ENCODE measurements at regions not wholly inside any gene's neighbourhood (a gene's known extent, or its start where the extent isn't known, plus 50 kb on each side); places are given as distances from the start of the nearest gene placed in this dataset.

- TF ChIP-seq, protein P1, sequence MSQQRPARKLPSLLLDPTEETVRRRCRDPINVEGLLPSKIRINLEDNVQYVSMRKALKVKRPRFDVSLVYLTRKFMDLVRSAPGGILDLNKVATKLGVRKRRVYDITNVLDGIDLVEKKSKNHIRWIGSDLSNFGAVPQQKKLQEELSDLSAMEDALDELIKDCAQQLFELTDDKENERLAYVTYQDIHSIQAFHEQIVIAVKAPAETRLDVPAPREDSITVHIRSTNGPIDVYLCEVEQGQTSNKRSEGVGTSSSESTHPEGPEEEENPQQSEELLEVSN (IDR thresholded peaks at IDR 0.05; ENCODE audit: borderline replicate concordance, low read depth): no peak
These were observed 90.0 kb downstream of the IGSF1 start (continued) for GRCh38 chrX:131199091-131199490.

DNA sequence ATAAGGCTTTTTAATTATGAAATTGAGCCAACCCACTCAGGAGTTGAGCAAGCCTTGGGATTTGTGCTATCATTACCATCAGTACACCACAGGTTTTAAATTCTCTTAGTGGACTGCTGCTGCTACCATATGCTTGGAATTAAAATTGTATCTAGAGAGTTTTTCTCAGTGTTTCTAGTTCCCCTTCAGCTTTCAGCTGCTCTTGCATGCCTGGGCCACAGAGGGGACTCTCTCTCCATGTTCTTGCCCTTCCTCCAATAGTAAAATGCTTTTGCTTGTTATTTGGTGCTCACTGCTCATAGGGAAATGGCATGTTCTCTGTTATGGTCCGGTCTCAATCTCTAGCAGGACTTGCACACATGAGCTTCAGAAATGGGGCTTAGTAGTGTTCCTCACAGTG is 101.9 kb downstream of the IGSF1 start:
- FAIRE-seq (no peak), DNase-seq (ENCODE audit: low read depth in 1 of 2, low spot score in 1 of 2) (no peak), ATAC-seq (no peak)
- H3K4me3 ChIP-seq: no peak overlapping the region
- H3K27ac ChIP-seq: no peak overlapping the region
- H3K4me2 ChIP-seq: no peak overlapping the region
- ChIA-PET CTCF (no interaction called here), POLR2A (no interaction called here)
- no peaks in the 10 kb centered on the region for H3K4me1 ChIP-seq
- TF ChIP-seq, protein P2, sequence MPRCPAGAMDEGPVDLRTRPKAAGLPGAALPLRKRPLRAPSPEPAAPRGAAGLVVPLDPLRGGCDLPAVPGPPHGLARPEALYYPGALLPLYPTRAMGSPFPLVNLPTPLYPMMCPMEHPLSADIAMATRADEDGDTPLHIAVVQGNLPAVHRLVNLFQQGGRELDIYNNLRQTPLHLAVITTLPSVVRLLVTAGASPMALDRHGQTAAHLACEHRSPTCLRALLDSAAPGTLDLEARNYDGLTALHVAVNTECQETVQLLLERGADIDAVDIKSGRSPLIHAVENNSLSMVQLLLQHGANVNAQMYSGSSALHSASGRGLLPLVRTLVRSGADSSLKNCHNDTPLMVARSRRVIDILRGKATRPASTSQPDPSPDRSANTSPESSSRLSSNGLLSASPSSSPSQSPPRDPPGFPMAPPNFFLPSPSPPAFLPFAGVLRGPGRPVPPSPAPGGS (IDR thresholded peaks at IDR 0.05): no peak
- TF ChIP-seq, protein P3, sequence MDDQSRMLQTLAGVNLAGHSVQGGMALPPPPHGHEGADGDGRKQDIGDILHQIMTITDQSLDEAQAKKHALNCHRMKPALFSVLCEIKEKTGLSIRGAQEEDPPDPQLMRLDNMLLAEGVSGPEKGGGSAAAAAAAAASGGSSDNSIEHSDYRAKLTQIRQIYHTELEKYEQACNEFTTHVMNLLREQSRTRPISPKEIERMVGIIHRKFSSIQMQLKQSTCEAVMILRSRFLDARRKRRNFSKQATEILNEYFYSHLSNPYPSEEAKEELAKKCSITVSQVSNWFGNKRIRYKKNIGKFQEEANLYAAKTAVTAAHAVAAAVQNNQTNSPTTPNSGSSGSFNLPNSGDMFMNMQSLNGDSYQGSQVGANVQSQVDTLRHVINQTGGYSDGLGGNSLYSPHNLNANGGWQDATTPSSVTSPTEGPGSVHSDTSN (IDR thresholded peaks at IDR 0.05): no peak
- no peak for TF ChIP-seq GATA3 (IDR thresholded peaks at IDR 0.05; ENCODE audit: borderline replicate concordance)
- no peak for TF ChIP-seq ZNF302 (CRISPR knock-in tag; IDR thresholded peaks at IDR 0.05)
- TF ChIP-seq ZFP36 (IDR thresholded peaks at IDR 0.05; ENCODE audit: borderline replicate concordance, partially characterized antibody): no peak
- TF ChIP-seq MYC (IDR thresholded peaks at IDR 0.05; ENCODE audit: borderline replicate concordance, low read length): no peak
- TF ChIP-seq PHF8 (IDR thresholded peaks at IDR 0.05; ENCODE audit: borderline replicate concordance, low read depth): no peak
- TF ChIP-seq EHF (CRISPR knock-in tag; IDR thresholded peaks at IDR 0.05): no peak
- WGBS (ENCODE audit: missing lambda C conversion rate): 0% methylated on average over 1 of the region's 1 CpG
- H3K9me3 ChIP-seq: no peaks in the 10 kb centered on the region

DNA sequence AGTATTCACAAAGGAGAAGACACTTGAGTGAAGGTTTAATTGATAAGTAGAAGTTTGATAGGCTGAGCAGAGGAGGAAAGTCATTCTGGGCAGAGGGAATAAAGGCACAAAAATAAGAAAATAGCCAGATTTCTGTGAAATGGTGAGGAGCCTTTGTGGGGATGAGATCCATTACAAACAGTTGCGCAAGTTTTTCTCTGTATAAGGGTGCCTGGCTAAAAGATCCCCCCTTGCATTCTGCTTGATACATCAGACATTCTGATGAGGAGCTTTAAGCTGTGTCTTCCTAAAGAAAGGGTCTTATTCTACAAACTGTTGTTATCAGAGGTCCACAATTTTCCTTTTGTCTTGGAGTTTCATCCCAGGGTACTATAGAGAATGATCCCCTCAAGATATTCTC is 112.0 kb downstream of the ARHGAP36 start:
- TF ChIP-seq ZC3H11A (IDR thresholded peaks at IDR 0.05) (no peak), HOXB13 (CRISPR knock-in tag; IDR thresholded peaks at IDR 0.05; ENCODE audit: low read depth) (no peak), NFE2L2 (conservative IDR thresholded peaks at IDR 0.05; ENCODE audit: low read length) (no peak), JUN (IDR thresholded peaks at IDR 0.05) (no peak), SMC3 (IDR thresholded peaks at IDR 0.05) (no peak), NR3C1 (IDR thresholded peaks at IDR 0.05) (no peak), SREBF2 (IDR thresholded peaks at IDR 0.05) (no peak), ESRRA (IDR thresholded peaks at IDR 0.05; ENCODE audit: borderline replicate concordance, low read length) (no peak), NPAS2 (CRISPR knock-in tag; IDR thresholded peaks at IDR 0.05; ENCODE audit: borderline replicate concordance) (no peak), RNF2 (IDR thresholded peaks at IDR 0.05; ENCODE audit: borderline replicate concordance, low read depth) (no peak), BHLHE40 (IDR thresholded peaks at IDR 0.05; ENCODE audit: low read depth, low read length) (no peak), RCOR1 (IDR thresholded peaks at IDR 0.05; ENCODE audit: low read depth, low read length) (no peak), MAZ (IDR thresholded peaks at IDR 0.05; ENCODE audit: borderline replicate concordance, low read depth, low read length) (no peak), CBX2 (IDR thresholded peaks at IDR 0.05; ENCODE audit: borderline replicate concordance, low read depth) (no peak), HMGXB4 (CRISPR knock-in tag; IDR thresholded peaks at IDR 0.05; ENCODE audit: borderline replicate concordance) (no peak), EP300 (IDR thresholded peaks at IDR 0.05) (no peak)
- TF ChIP-seq, protein P4, sequence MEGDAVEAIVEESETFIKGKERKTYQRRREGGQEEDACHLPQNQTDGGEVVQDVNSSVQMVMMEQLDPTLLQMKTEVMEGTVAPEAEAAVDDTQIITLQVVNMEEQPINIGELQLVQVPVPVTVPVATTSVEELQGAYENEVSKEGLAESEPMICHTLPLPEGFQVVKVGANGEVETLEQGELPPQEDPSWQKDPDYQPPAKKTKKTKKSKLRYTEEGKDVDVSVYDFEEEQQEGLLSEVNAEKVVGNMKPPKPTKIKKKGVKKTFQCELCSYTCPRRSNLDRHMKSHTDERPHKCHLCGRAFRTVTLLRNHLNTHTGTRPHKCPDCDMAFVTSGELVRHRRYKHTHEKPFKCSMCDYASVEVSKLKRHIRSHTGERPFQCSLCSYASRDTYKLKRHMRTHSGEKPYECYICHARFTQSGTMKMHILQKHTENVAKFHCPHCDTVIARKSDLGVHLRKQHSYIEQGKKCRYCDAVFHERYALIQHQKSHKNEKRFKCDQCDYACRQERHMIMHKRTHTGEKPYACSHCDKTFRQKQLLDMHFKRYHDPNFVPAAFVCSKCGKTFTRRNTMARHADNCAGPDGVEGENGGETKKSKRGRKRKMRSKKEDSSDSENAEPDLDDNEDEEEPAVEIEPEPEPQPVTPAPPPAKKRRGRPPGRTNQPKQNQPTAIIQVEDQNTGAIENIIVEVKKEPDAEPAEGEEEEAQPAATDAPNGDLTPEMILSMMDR (IDR thresholded peaks at IDR 0.05): no peak
- TF ChIP-seq, protein P5, sequence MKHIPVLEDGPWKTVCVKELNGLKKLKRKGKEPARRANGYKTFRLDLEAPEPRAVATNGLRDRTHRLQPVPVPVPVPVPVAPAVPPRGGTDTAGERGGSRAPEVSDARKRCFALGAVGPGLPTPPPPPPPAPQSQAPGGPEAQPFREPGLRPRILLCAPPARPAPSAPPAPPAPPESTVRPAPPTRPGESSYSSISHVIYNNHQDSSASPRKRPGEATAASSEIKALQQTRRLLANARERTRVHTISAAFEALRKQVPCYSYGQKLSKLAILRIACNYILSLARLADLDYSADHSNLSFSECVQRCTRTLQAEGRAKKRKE (CRISPR knock-in tag; IDR thresholded peaks at IDR 0.05; ENCODE audit: low read depth): no peak
- TF ChIP-seq, protein P3 (IDR thresholded peaks at IDR 0.05): no peak
- FAIRE-seq (no peak), DNase-seq (ENCODE audit: low read depth in 1 of 2, low spot score in 1 of 2) (no peak), ATAC-seq (no peak)
- WGBS (ENCODE audit: missing lambda C conversion rate): 83% methylated on average over 1 of the region's 1 CpG
- ChIA-PET CTCF (no interaction called here), POLR2A (interaction anchor here (0.5 kb wide), 1 partner anchor 107 kb away, joined by 3 read pairs; no protein-coding TSS in a partner anchor)
- Histone ChIP-seq H3K4me3 (no peak overlapping the region), H3K4me1 (no peaks in the 10 kb centered on the region), H3K27ac (no peak overlapping the region), H3K9me3 (no peaks in the 10 kb centered on the region), H3K4me2 (no peak overlapping the region)

Measured in A549 (cell line).